ENCODE measurements at regions not wholly inside any gene's neighbourhood (a gene's known extent, or its start where the extent isn't known, plus 50 kb on each side); places are given as distances from the start of the nearest gene placed in this dataset.

GRCh38 chr1:99496067-99496466 is 149.8 kb upstream of the PALMD start:
- TF ChIP-seq, protein P1, sequence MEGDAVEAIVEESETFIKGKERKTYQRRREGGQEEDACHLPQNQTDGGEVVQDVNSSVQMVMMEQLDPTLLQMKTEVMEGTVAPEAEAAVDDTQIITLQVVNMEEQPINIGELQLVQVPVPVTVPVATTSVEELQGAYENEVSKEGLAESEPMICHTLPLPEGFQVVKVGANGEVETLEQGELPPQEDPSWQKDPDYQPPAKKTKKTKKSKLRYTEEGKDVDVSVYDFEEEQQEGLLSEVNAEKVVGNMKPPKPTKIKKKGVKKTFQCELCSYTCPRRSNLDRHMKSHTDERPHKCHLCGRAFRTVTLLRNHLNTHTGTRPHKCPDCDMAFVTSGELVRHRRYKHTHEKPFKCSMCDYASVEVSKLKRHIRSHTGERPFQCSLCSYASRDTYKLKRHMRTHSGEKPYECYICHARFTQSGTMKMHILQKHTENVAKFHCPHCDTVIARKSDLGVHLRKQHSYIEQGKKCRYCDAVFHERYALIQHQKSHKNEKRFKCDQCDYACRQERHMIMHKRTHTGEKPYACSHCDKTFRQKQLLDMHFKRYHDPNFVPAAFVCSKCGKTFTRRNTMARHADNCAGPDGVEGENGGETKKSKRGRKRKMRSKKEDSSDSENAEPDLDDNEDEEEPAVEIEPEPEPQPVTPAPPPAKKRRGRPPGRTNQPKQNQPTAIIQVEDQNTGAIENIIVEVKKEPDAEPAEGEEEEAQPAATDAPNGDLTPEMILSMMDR (IDR thresholded peaks at IDR 0.05) = no peak
- no peak for TF ChIP-seq POLR2A (IDR thresholded peaks at IDR 0.05)

Measured in suprapubic skin (tissue), 3 donors.